IMR-90 (cell line): ENCODE measurements at regions not wholly inside any gene's neighbourhood (a gene's known extent, or its start where the extent isn't known, plus 50 kb on each side); places are given as distances from the start of the nearest gene placed in this dataset.

Experiments
- ATAC-seq: fragments of 200-7000 bp; cut with Tn5 transposase; 2 replicates; pipeline ENCODE4 v1.9.1; 2020; ENCODE audit warnings: low read depth, mild to moderate bottlenecking, moderate library complexity
- BruUV-seq: library from RNA; stranded (reverse); fragments of 400-500 nt; replicated peaks from 2 replicates; lab custom pipeline; 2021; lab: Mats Ljungman, UMichigan
- CTCF ChIA-PET: fragments of 300-600 bp; formaldehyde crosslinking; extraction: SDS; loops from one replicate; lab custom pipeline; 2021; ENCODE audit warnings: antibody characterized with exemption; lab: Yijun Ruan, JAX
- POLR2A ChIA-PET: fragments of 300-600 bp; sonication (Branson Sonifier 250); formaldehyde crosslinking; loops from one replicate; lab custom pipeline; 2022; ENCODE audit warnings: antibody characterized with exemption; ENCODE audit not compliant: unreplicated experiment; lab: Charles Lee
- DNase-seq: peaks from one replicate; pipeline ENCODE4 v3.0.0; 2013
- H2AFZ ChIP-seq: replicated peaks from 2 replicates; pipeline ENCODE3; 2013; ENCODE audit warnings: low read length, mild to moderate bottlenecking; ENCODE audit not compliant: poor library complexity
- H2AK5ac ChIP-seq: 2 replicates; pipeline ENCODE4 v1.6.1; 2013; ENCODE audit warnings: low read depth, low read length, inconsistent platforms
- H2AK9ac ChIP-seq: replicated peaks from 2 replicates; pipeline ENCODE3; 2013; ENCODE audit warnings: mild to moderate bottlenecking, low read depth, low read length, moderate library complexity; ENCODE audit not compliant: poor library complexity
- H2BK120ac ChIP-seq: 2 replicates; pipeline ENCODE4 v1.6.1; 2013; ENCODE audit warnings: low read depth, low read length, inconsistent platforms
- H2BK15ac ChIP-seq: 3 replicates; pipeline ENCODE4 v1.6.1; 2013; ENCODE audit warnings: low read depth, low read length, inconsistent platforms
- H2BK20ac ChIP-seq: 2 replicates; pipeline ENCODE4 v1.6.1; 2013; ENCODE audit warnings: low read depth, mild to moderate bottlenecking, inconsistent platforms, low read length, moderate library complexity
- H2BK5ac ChIP-seq: 2 replicates; pipeline ENCODE4 v1.6.1; 2013; ENCODE audit warnings: mild to moderate bottlenecking, low read depth, low read length, inconsistent platforms; ENCODE audit not compliant: poor library complexity, severe bottlenecking
- H3K14ac ChIP-seq: replicated peaks from 2 replicates; pipeline ENCODE4 v1.6.1; 2013; ENCODE audit warnings: low read depth, low read length, inconsistent platforms
- H3K18ac ChIP-seq: 2 replicates; pipeline ENCODE4 v1.6.1; 2013; ENCODE audit warnings: low read depth, low read length, control low read depth
- H3K23ac ChIP-seq: 2 replicates; pipeline ENCODE4 v1.6.1; 2013; ENCODE audit warnings: low read depth, low read length, inconsistent platforms
- H3K27ac ChIP-seq: 2 replicates; pipeline ENCODE4 v1.5.1; 2013; ENCODE audit warnings: mild to moderate bottlenecking, control low read depth, low read length; ENCODE audit not compliant: insufficient read depth
- H3K27me3 ChIP-seq: 2 replicates; pipeline ENCODE4 v1.6.1; 2013; ENCODE audit warnings: low read length; ENCODE audit not compliant: control insufficient read depth, insufficient read depth
- H3K36me3 ChIP-seq: 2 replicates; pipeline ENCODE4 v1.6.1; 2013; ENCODE audit warnings: low read length, mixed read lengths; ENCODE audit not compliant: control insufficient read depth, insufficient read depth
- H3K4ac ChIP-seq: 2 replicates; pipeline ENCODE4 v1.6.1; 2013; ENCODE audit warnings: low read depth, low read length, inconsistent platforms
- H3K4me1 ChIP-seq: 2 replicates; pipeline ENCODE4 v1.6.1; 2013; ENCODE audit warnings: low read length, mixed read lengths; ENCODE audit not compliant: control insufficient read depth, insufficient read depth
- H3K4me2 ChIP-seq: 2 replicates; pipeline ENCODE4 v1.6.1; 2013; ENCODE audit warnings: low read depth, mild to moderate bottlenecking, control low read depth, low read length, moderate library complexity
- H3K4me3 ChIP-seq: 2 replicates; pipeline ENCODE4 v1.5.1; 2013; ENCODE audit warnings: low read depth, mild to moderate bottlenecking, control low read depth, low read length, moderate library complexity; ENCODE audit not compliant: insufficient read depth
- H3K56ac ChIP-seq: 2 replicates; pipeline ENCODE4 v1.6.1; 2013; ENCODE audit warnings: low read length, inconsistent platforms; ENCODE audit not compliant: insufficient read depth; ENCODE audit errors: extremely low read depth
- H3K79me1 ChIP-seq, 2 experiments: 2 replicates each; pipeline ENCODE4 v1.6.1; 2013; ENCODE audit warnings: low read length in 2 of 2, inconsistent platforms in 1 of 2, low read depth in 1 of 2
- H3K9ac ChIP-seq: 2 replicates; pipeline ENCODE4 v1.6.1; 2013; ENCODE audit warnings: low read depth, low read length, control low read depth
- H3K9me1 ChIP-seq: 2 replicates; pipeline ENCODE4 v1.6.1; 2013; ENCODE audit warnings: low read length, inconsistent platforms; ENCODE audit not compliant: insufficient read depth
- H3K9me3 ChIP-seq: 2 replicates; pipeline ENCODE4 v1.6.1; 2013; ENCODE audit warnings: low read length; ENCODE audit not compliant: control insufficient read depth, insufficient read depth
- H4K20me1 ChIP-seq: 2 replicates; pipeline ENCODE4 v1.6.1; 2013; ENCODE audit warnings: low read length, inconsistent platforms; ENCODE audit not compliant: insufficient read depth
- H4K5ac ChIP-seq: 2 replicates; pipeline ENCODE4 v1.6.1; 2013; ENCODE audit warnings: mild to moderate bottlenecking, low read depth, low read length, control low read depth
- H4K8ac ChIP-seq, 2 experiments: 2 replicates each; pipeline ENCODE4 v1.6.1; 2013; ENCODE audit warnings: low read depth in 2 of 2, low read length in 2 of 2, control low read depth in 1 of 2, inconsistent platforms in 1 of 2
- H4K91ac ChIP-seq: 2 replicates; pipeline ENCODE4 v1.6.1; 2013; ENCODE audit warnings: low read depth, low read length, inconsistent platforms; ENCODE audit not compliant: insufficient read depth
- CEBPB ChIP-seq: IDR thresholded peaks from 2 replicates; pipeline ENCODE4 v1.6.1; 2012; ENCODE audit warnings: low read depth, low read length, improper control_type of control experiment
- CHD1 ChIP-seq: IDR thresholded peaks from 2 replicates; pipeline ENCODE4 v1.6.1; 2012; ENCODE audit warnings: low read depth, low read length, improper control_type of control experiment
- ELK1 ChIP-seq: fragments of 150-350 bp; IDR thresholded peaks from 2 replicates; pipeline ENCODE4 v1.6.1; 2016; ENCODE audit warnings: low read depth, mild to moderate bottlenecking, low read length, moderate library complexity, borderline replicate concordance
- FOS ChIP-seq: fragments of 150-350 bp; IDR thresholded peaks from 2 replicates; pipeline ENCODE4 v1.6.1; 2016; ENCODE audit warnings: low read depth, low read length
- MAFK ChIP-seq: IDR thresholded peaks from 2 replicates; pipeline ENCODE4 v1.6.1; 2012; ENCODE audit warnings: low read depth, low read length, improper control_type of control experiment
- MAZ ChIP-seq: IDR thresholded peaks from 2 replicates; pipeline ENCODE4 v1.6.1; 2012; ENCODE audit warnings: low read depth, mild to moderate bottlenecking, low read length, improper control_type of control experiment, moderate library complexity, borderline replicate concordance
- MXI1 ChIP-seq: IDR thresholded peaks from 2 replicates; pipeline ENCODE4 v1.6.1; 2012; ENCODE audit warnings: low read depth, mild to moderate bottlenecking, low read length, moderate library complexity, borderline replicate concordance
- NFE2L2 ChIP-seq: fragments of 150-350 bp; IDR thresholded peaks from 2 replicates; pipeline ENCODE4 v1.6.1; 2016; ENCODE audit warnings: low read depth, mild to moderate bottlenecking, low read length
- POLR2A ChIP-seq: IDR thresholded peaks from 2 replicates; pipeline ENCODE4 v1.6.1; 2012; ENCODE audit warnings: mild to moderate bottlenecking, low read depth, low read length
- RAD21 ChIP-seq: IDR thresholded peaks from 2 replicates; pipeline ENCODE4 v1.6.1; 2012; ENCODE audit warnings: low read length, improper control_type of control experiment
- RCOR1 ChIP-seq: IDR thresholded peaks from 2 replicates; pipeline ENCODE4 v1.6.1; 2012; ENCODE audit warnings: mild to moderate bottlenecking, low read length, improper control_type of control experiment; ENCODE audit not compliant: insufficient replicate concordance
- RFX5 ChIP-seq: IDR thresholded peaks from 2 replicates; pipeline ENCODE4 v1.8.0; 2012; ENCODE audit warnings: low read depth, mild to moderate bottlenecking, low read length, moderate library complexity
- SMC3 ChIP-seq: fragments of 150-350 bp; IDR thresholded peaks from 2 replicates; pipeline ENCODE4 v1.6.1; 2016; ENCODE audit warnings: low read depth, mild to moderate bottlenecking, antibody characterized with exemption, low read length, moderate library complexity
- WGBS, 2 experiments: methylation state at CpG; one replicate each; pipeline versions ENCODE4 v1.1.5 to v1.1.7; 2013; ENCODE audit warnings: missing lambda C conversion rate in 2 of 2; ENCODE audit not compliant: insufficient read length in 1 of 2; ENCODE audit errors: extremely low coverage in 2 of 2; 5-methylcytosine and 5-hydroxymethylcytosine counted together
- dilution Hi-C: fragments of 300-500 bp; cut with HindIII; formaldehyde crosslinking; loops from one replicate; pipeline ENCODE4 v1.14.3; 2018; ENCODE audit warnings: low sequenced_read_pairs; ENCODE audit not compliant: unreplicated experiment
- in situ Hi-C: fragments of 300-500 bp; cut with MboI; formaldehyde crosslinking; loops from 3 replicates; pipeline ENCODE4 v1.14.3; 2019; ENCODE audit warnings: low sequenced_read_pairs, inconsistent platforms, mixed read lengths
- intact Hi-C: fragments of 100-400 bp; cut with micrococcal nuclease; formaldehyde crosslinking; loops from 2 replicates; pipeline ENCODE4 v1.10.0; 2022

GRCh38 chr17:11177340-11177739, 63.7 kb upstream of the SHISA6 start:
- BruUV-seq = no TSS peak
- H2BK20ac ChIP-seq = no peak overlapping the region
- no CpG with 5 or more reads among the region's 1 CpG for WGBS, 2 experiments
- H3K4me3 ChIP-seq = no peak overlapping the region
- H4K91ac ChIP-seq = no peak overlapping the region
- H3K18ac ChIP-seq = no peak overlapping the region
- no peaks in the 10 kb centered on the region for H3K4me1 ChIP-seq
- TF ChIP-seq RAD21 (no peak), MAZ (no peak), MXI1 (no peak), POLR2A (no peak), NFE2L2 (no peak), FOS (no peak), CEBPB (no peak), ELK1 (no peak), RFX5 (no peak), RCOR1 (no peak), MAFK (no peak), SMC3 (no peak), CHD1 (no peak)
- dilution Hi-C loops = no loop called here
- POLR2A ChIA-PET = no interaction called here
- H3K36me3 ChIP-seq = no peaks in the 10 kb centered on the region
- no peak overlapping the region for H3K4me2 ChIP-seq
- H3K4ac ChIP-seq = no peak overlapping the region
- H3K9me3 ChIP-seq = peaks cover 24% of the 10 kb centered on the region
- H2AK9ac ChIP-seq = no peak overlapping the region
- H2BK5ac ChIP-seq = no peak overlapping the region
- CTCF ChIA-PET = no interaction called here
- H4K5ac ChIP-seq = no peak overlapping the region
- ATAC-seq (no peak), DNase-seq (no peak)
- no peak overlapping the region for H3K27ac ChIP-seq
- H2AK5ac ChIP-seq = no peak overlapping the region
- H4K8ac ChIP-seq = no peak overlapping the region
- no peaks in the 10 kb centered on the region for H3K9me1 ChIP-seq
- no peak overlapping the region for H2BK120ac ChIP-seq
- no peaks in the 10 kb centered on the region for H3K79me1 ChIP-seq
- H2AFZ ChIP-seq = no peak overlapping the region
- H2BK15ac ChIP-seq = no peak overlapping the region
- H3K9ac ChIP-seq = no peak overlapping the region
- in situ Hi-C loops = no loop called here
- no peaks in the 10 kb centered on the region for H4K20me1 ChIP-seq
- no peak overlapping the region for H3K23ac ChIP-seq
- H3K56ac ChIP-seq = no peak overlapping the region
- intact Hi-C loops = no loop called here
- H3K14ac ChIP-seq = no peak overlapping the region
- H3K27me3 ChIP-seq = no peaks in the 10 kb centered on the region
